AG04449 (cell line): ENCODE measurements at regions not wholly inside any gene's neighbourhood (a gene's known extent, or its start where the extent isn't known, plus 50 kb on each side); places are given as distances from the start of the nearest gene placed in this dataset.

Experiments used
- CTCF ChIA-PET: fragments of 350-600 bp; formaldehyde crosslinking; extraction: SDS; loops from one replicate; lab custom pipeline; 2021; ENCODE audit warnings: antibody characterized with exemption; lab: Yijun Ruan, JAX
- POLR2A ChIA-PET: fragments of 400-600, 350-600 bp; formaldehyde crosslinking; extraction: SDS; loops from one replicate; lab custom pipeline; 2020; ENCODE audit warnings: antibody characterized with exemption, inconsistent platforms; lab: Yijun Ruan, JAX
- DNase-seq: peaks from one replicate; pipeline ENCODE4 v3.0.0-alpha.2; 2010; ENCODE audit warnings: low read depth, low spot score
- H3K4me3 ChIP-seq: 2 replicates; pipeline ENCODE4 v1.5.1; 2011; ENCODE audit warnings: low read depth, mild to moderate bottlenecking, control low read depth, low read length
- TF ChIP-seq, protein P1 (sequence below): IDR thresholded peaks from one replicate; pipeline ENCODE4 v1.5.1; 2011; ENCODE audit warnings: mild to moderate bottlenecking, moderate library complexity, low read length, control low read depth, inconsistent platforms; ENCODE audit not compliant: insufficient read depth; ENCODE audit errors: missing control alignments

DNA sequence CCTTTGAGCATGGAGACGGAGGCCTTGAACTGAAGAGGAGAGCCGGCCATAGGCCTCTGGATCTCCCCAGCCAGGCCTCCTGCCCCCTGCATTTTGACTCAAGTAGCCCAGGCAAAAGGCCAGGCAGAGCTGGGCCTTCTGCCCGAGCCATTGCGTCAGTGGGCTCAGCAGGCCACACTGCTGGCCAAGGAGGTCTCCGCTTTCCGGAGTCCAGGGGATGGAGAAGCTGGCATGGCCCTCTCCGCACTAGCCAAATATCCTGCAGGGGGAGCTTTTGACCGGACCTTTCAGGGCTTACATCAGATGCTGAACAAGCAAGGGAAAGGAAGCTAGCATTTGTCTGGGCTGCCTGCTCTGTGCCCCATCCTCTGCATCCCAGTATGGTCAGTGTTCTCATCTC, 386.8 kb downstream of the TRIM36 start:
- TF ChIP-seq, protein P1, sequence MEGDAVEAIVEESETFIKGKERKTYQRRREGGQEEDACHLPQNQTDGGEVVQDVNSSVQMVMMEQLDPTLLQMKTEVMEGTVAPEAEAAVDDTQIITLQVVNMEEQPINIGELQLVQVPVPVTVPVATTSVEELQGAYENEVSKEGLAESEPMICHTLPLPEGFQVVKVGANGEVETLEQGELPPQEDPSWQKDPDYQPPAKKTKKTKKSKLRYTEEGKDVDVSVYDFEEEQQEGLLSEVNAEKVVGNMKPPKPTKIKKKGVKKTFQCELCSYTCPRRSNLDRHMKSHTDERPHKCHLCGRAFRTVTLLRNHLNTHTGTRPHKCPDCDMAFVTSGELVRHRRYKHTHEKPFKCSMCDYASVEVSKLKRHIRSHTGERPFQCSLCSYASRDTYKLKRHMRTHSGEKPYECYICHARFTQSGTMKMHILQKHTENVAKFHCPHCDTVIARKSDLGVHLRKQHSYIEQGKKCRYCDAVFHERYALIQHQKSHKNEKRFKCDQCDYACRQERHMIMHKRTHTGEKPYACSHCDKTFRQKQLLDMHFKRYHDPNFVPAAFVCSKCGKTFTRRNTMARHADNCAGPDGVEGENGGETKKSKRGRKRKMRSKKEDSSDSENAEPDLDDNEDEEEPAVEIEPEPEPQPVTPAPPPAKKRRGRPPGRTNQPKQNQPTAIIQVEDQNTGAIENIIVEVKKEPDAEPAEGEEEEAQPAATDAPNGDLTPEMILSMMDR: no peak
- CTCF ChIA-PET: no interaction called here

DNA sequence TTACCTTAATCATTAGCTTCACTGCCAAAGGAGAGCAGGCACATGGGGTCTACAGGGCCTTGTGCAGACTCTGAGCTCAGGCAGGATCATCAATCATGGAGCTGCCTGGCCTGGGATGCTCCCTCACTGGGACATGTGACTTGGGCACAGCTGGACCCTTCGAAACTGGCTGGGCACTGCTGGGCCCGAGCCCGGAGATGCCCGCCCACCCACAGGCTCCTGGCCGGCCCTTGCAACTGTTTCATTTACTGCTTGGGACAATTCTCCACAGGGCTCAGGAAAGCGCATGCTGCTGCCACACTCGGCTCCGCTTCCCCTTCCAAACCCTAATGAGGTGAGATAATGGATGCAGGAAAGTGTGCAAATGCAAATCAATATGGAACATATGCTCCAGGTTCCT, 387.5 kb downstream of the TRIM36 start:
- no peak for DNase-seq
- CTCF ChIA-PET: no interaction called here
- TF ChIP-seq, protein P1: no peak
- POLR2A ChIA-PET: no interaction called here
- H3K4me3 ChIP-seq: no peak overlapping the region

More for the DNA sequence above, 386.8 kb downstream of the TRIM36 start:
- H3K4me3 ChIP-seq: no peak overlapping the region
- POLR2A ChIA-PET: no interaction called here
- no peak for DNase-seq

DNA sequence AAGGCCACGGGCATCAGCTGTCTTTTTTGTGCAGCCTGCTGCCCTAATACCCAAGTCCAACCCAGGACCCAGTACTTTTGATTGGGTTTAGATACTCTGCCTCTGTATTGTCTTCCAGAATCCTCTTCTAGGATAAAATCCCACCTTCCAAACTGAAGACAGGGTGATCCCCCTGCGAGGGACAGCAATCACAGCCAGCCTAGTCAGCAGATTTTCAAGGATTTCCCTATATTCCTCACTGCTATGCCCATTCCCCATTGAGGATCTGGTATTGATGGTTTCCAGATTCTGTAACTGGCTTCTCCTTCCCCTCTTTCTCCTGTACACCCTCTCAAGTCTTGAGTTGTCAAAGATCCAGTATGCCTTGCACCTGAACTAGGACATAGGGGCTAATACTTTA, 389.4 kb downstream of the TRIM36 start:
- H3K4me3 ChIP-seq: no peak overlapping the region
- ChIA-PET CTCF (no interaction called here), POLR2A (no interaction called here)
- TF ChIP-seq, protein P1: no peak
- no peak for DNase-seq

DNA sequence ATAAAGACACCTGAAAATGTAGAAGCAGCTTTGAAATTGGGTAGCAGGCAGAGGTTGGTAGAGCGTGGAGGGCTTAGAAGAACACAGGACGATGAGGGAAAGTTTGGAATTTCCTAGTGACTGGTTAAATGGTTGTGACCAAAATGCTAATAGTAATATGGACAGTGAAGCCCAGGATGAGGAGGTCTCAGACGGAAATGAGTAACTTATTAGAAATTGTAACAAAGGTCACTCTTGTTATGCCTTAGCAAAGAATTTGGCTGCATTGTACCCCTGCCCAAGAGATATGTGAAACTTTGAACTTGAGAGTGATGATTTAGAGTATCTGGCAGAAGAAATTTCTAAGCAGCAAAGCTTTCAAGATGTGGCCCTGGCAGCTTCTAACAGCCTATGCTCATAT, 382.5 kb downstream of the KCNN2 start:
- POLR2A ChIA-PET: no interaction called here
- TF ChIP-seq, protein P1: no peak
- CTCF ChIA-PET: no interaction called here
- no peak overlapping the region for H3K4me3 ChIP-seq
- DNase-seq: no peak

DNA sequence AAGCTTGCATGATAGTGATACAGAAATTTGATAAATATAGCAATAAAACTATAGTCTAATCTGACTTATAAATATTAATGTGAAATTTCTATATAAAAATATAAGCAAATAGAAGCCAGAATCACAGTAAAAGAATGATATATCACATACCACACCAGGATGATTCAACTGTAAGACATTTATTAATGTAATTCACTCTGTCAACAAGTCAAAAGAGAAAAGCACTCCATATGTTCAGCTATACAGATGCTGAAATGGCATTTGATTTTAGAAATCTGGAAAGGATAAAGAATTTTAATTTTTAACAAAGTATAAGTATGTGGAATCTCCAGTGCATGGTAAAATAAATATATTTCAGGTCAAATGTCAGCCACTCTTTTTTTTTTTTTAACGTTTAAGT, 372.4 kb downstream of the KCNN2 start:
- ChIA-PET CTCF (no interaction called here), POLR2A (no interaction called here)
- TF ChIP-seq, protein P1: no peak
- H3K4me3 ChIP-seq: no peak overlapping the region
- no peak for DNase-seq

DNA sequence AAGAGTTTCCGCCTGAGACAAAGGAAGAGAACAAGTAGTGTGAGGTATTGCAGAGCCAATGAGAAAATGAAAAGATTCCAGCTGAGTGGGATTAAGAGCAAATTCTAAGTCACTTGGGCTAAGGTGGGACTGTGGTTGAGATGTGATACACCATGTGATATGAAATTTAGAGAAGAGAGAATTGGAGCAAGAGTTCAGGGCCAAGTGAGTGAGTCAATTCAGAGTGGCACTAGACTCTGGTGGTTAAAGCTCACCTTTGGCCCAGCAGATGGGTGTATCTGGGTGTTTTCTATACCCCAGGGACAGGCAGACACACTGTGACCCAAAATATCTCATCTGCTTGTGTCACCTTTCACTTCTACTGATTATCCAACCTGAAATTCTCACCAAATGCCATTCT, 368.1 kb downstream of the KCNN2 start:
- ChIA-PET POLR2A (no interaction called here), CTCF (no interaction called here)
- DNase-seq: no peak
- no peak overlapping the region for H3K4me3 ChIP-seq
- TF ChIP-seq, protein P1: no peak

DNA sequence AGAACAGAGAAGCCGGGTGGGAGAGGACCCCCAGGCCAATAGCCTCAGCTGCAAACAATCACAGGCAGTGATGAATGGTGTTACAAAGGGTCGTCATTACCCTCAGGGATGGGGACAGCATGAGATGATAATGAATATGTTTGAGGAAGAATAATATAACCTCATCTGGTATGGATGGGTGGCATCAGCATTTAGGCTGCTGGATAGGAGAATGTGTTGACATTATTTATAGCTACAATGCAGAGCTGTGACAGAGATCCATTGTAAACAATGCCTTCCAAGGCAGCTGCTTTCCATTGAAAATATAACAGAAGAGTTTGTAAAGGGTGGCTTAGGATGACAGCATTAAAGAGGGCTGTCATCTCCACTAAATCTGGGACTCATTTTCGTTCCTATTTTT, 365.5 kb downstream of the KCNN2 start:
- CTCF ChIA-PET: no interaction called here
- no peak for DNase-seq
- TF ChIP-seq, protein P1: no peak

More for the DNA sequence above, 365.5 kb downstream of the KCNN2 start:
- POLR2A ChIA-PET: no interaction called here
- H3K4me3 ChIP-seq: no peak overlapping the region
